ENCODE measurements at regions not wholly inside any gene's neighbourhood (a gene's known extent, or its start where the extent isn't known, plus 50 kb on each side); places are given as distances from the start of the nearest gene placed in this dataset.
"Not testable (repeated sequence)": the region's sequence is repeated elsewhere in the genome, so short reads cannot be mapped to it uniquely, and the experiment has no call there.

GRCh38 chr2:89874810-89875595, 1183.5 kb downstream of the RPIA start:
- TF ChIP-seq, protein P1, sequence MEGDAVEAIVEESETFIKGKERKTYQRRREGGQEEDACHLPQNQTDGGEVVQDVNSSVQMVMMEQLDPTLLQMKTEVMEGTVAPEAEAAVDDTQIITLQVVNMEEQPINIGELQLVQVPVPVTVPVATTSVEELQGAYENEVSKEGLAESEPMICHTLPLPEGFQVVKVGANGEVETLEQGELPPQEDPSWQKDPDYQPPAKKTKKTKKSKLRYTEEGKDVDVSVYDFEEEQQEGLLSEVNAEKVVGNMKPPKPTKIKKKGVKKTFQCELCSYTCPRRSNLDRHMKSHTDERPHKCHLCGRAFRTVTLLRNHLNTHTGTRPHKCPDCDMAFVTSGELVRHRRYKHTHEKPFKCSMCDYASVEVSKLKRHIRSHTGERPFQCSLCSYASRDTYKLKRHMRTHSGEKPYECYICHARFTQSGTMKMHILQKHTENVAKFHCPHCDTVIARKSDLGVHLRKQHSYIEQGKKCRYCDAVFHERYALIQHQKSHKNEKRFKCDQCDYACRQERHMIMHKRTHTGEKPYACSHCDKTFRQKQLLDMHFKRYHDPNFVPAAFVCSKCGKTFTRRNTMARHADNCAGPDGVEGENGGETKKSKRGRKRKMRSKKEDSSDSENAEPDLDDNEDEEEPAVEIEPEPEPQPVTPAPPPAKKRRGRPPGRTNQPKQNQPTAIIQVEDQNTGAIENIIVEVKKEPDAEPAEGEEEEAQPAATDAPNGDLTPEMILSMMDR (conservative IDR thresholded peaks at IDR 0.05; ENCODE audit: low read depth, low read length), result peak; percentile 10
- DNase-seq (ENCODE audit: low read depth); H3K4me3 ChIP-seq (ENCODE audit: low read depth, low read length): not testable (repeated sequence)

DNA sequence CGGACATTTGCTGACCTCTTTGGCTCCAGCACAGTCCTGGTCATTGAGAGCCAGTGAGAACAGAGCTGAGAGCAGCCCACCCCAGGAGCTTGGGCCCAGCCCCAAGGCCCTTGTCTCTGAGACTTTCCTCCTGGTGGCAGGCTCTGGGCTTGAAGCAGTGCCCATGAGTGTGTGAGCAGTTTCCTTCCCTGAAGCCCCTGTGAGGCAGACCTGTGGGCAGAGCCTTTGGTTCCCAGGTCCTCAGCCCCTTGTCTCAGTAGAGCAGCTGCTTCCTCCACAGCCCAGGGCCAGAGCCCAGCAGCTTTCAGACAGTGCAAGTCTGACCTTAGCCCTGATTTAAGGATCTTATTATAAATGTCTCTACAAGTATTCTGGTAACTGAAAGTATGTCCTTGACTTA, 1185.0 kb downstream of the RPIA start:
- not testable (repeated sequence) for H3K4me3 ChIP-seq (ENCODE audit: low read depth, low read length); DNase-seq (ENCODE audit: low read depth)

GRCh38 chr2:89876878-89877277, 1185.4 kb downstream of the RPIA start:
- not testable (repeated sequence) for DNase-seq (ENCODE audit: low read depth); H3K4me3 ChIP-seq (ENCODE audit: low read depth, low read length)

DNA sequence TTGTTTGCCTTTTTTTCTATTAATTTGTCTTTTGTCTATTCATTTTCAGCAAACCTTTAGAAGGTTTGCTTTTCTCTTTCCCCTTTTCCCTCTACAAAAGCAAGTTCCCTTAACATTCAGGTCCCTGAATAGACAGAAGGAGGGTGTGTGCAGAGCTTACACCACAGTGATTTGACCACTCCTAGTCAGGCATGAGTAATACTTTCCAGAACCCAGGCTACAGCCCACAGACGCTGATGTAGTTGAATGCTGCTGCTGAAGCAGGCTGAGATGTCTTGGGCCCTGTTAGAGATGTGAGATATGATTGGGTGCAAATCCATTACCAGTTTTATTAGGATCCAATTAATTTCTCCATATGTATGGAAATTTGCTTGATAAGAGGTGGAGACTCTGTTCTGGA, 1191.4 kb downstream of the RPIA start:
- DNase-seq (ENCODE audit: low read depth), result not testable (repeated sequence)

GRCh38 chr2:89883624-89884023, 1192.2 kb downstream of the RPIA start:
- DNase-seq (ENCODE audit: low read depth); H3K4me3 ChIP-seq (ENCODE audit: low read depth, low read length): not testable (repeated sequence)

More for the DNA sequence above, 1191.4 kb downstream of the RPIA start:
- not testable (repeated sequence) for H3K4me3 ChIP-seq (ENCODE audit: low read depth, low read length)

- not testable (repeated sequence) for DNase-seq (ENCODE audit: low read depth); H3K4me3 ChIP-seq (ENCODE audit: low read depth, low read length)
Observed at GRCh38 chr2:89885071-89885470, 1193.6 kb downstream of the RPIA start.

DNA sequence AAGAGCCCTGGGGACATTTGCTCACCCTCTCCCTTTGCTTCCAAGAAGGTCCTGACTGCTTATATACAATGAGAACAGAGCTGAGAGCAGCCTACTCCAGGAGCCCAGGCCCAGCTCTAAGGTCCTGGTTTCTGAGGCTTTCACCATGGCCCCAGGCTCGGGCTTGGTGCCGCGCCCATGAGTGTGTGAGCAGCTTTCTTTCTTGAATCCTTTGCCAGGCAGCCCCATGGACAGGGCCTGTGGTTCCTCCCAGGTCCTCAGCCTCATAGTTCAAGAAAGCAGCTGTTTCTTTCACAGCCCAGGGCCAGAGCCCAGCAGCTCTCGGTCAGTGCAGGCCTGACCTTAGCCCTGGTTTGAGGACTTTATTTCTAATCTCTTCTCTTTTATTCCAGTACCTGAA, 1197.2 kb downstream of the RPIA start:
- H3K4me3 ChIP-seq (ENCODE audit: low read depth, low read length); DNase-seq (ENCODE audit: low read depth): not testable (repeated sequence)

GRCh38 chr2:89890185-89890773, 1198.8 kb downstream of the RPIA start:
- H3K4me3 ChIP-seq (ENCODE audit: low read depth, low read length); DNase-seq (ENCODE audit: low read depth): not testable (repeated sequence)

DNA sequence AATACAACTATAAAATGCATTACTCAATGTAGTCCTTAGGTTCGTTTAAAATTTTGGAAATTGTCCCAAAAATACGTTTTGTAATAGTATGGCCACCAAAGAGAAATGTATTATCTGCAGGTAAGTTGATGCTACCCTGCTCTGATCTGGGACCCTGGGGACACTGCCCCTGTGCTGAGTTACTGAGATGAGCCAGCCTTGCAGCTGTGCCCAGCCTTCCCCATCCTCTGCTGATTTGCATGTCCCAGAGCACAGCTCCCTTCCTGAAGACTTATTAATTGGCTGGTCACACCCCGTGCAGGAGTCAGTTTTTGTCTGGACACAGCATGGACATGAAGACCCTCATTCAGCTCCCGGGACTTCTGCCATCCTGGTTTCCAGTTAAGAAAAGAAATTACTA, 1203.5 kb downstream of the RPIA start:
- not testable (repeated sequence) for H3K4me3 ChIP-seq (ENCODE audit: low read depth, low read length); DNase-seq (ENCODE audit: low read depth)

- DNase-seq (ENCODE audit: low read depth); H3K4me3 ChIP-seq (ENCODE audit: low read depth, low read length): not testable (repeated sequence)
Observed at GRCh38 chr2:89895629-89896028, 1204.2 kb downstream of the RPIA start.

DNA sequence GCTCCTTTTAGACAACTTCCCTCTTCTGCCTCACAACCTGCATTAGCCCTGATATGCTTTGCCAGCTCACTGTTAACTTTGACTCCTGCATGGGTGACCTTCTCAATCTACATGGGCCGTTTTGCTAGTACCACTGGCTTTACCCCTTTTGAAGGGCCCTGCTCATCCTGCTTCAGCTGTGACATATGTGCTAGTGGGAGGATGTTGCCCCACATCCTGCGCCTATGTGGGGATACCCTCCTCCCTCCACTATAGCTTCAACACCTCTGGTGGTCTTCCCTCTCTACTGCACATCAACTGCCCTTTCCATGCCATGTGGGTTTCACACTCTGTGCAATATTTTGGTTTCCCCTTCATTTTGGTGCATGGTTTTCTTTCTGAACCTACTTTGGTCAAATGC, 1235.5 kb downstream of the RPIA start:
- H3K4me3 ChIP-seq (ENCODE audit: low read depth, low read length); DNase-seq (ENCODE audit: low read depth): not testable (repeated sequence)

DNA sequence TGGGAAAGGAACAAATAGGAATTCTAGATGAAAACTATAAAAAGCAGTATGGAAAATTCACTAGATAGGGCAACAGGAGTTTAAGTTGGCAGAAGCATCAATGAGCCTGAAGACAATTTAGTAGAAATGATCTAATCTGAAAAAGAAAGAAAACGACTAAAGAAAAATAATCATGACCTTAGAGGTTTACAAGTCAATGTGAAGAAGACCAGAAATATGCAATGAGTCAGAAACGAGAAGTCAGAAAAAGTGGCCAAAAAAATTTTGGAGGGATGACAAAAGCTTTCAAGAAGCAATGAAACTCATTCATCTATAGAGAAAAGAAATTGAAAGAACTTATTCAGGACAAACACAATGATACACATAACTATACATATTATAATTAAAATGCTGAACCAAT, 1244.0 kb downstream of the RPIA start:
- not testable (repeated sequence) for DNase-seq (ENCODE audit: low read depth)

GRCh38 chr2:89936011-89936410, 1244.5 kb downstream of the RPIA start:
- H3K4me3 ChIP-seq (ENCODE audit: low read depth, low read length); DNase-seq (ENCODE audit: low read depth): not testable (repeated sequence)

More for the DNA sequence above, 1244.0 kb downstream of the RPIA start:
- not testable (repeated sequence) for H3K4me3 ChIP-seq (ENCODE audit: low read depth, low read length)

- H3K4me3 ChIP-seq (ENCODE audit: low read depth, low read length); DNase-seq (ENCODE audit: low read depth): not testable (repeated sequence)
Observed at GRCh38 chr2:89936559-89936958, 1245.1 kb downstream of the RPIA start.

All from epithelial cell of proximal tubule (primary cell).